ENCODE measurements at regions not wholly inside any gene's neighbourhood (a gene's known extent, or its start where the extent isn't known, plus 50 kb on each side); places are given as distances from the start of the nearest gene placed in this dataset.

GRCh38 chr9:29838491-29839020 lies 2265.3 kb upstream of the C9orf72 start:
- TF ChIP-seq CTCF (IDR thresholded peaks at IDR 0.05), result no peak
- no peak for ATAC-seq (ENCODE audit: low FRiP score)
- DNase-seq (ENCODE audit: low spot score), result no peak

GRCh38 chr9:29844251-29844650 lies 2271.0 kb upstream of the C9orf72 start:
- no peak for TF ChIP-seq CTCF (IDR thresholded peaks at IDR 0.05)
- ATAC-seq (ENCODE audit: low FRiP score), result no peak

GRCh38 chr9:29850664-29851063 lies 2277.4 kb upstream of the C9orf72 start:
- TF ChIP-seq CTCF (IDR thresholded peaks at IDR 0.05), result no peak
- no peak for ATAC-seq (ENCODE audit: low FRiP score)
- no peak for DNase-seq (ENCODE audit: low spot score)

More at GRCh38 chr9:29844251-29844650, 2271.0 kb upstream of the C9orf72 start:
- no peak for DNase-seq (ENCODE audit: low spot score)

GRCh38 chr9:29861803-29862202 lies 2288.5 kb upstream of the C9orf72 start:
- no peak for ATAC-seq (ENCODE audit: low FRiP score)
- no peak for DNase-seq (ENCODE audit: low spot score)
- TF ChIP-seq CTCF (IDR thresholded peaks at IDR 0.05), result no peak

GRCh38 chr9:29865764-29866313 lies 2292.6 kb upstream of the C9orf72 start:
- ATAC-seq (ENCODE audit: low FRiP score), result no peak
- DNase-seq (ENCODE audit: low spot score), result no peak
- TF ChIP-seq CTCF (IDR thresholded peaks at IDR 0.05), result no peak

- DNase-seq (ENCODE audit: low spot score), result no peak
- no peak for TF ChIP-seq CTCF (IDR thresholded peaks at IDR 0.05)
- ATAC-seq (ENCODE audit: low FRiP score), result no peak
Measured at GRCh38 chr9:29866556-29866955, 2293.3 kb upstream of the C9orf72 start.

GRCh38 chr9:29873579-29873978 lies 2300.3 kb upstream of the C9orf72 start:
- ATAC-seq (ENCODE audit: low FRiP score) (no peak), DNase-seq (ENCODE audit: low spot score) (no peak)
- no peak for TF ChIP-seq CTCF (IDR thresholded peaks at IDR 0.05)
